Adipose tissue (tissue), 3 donors: ENCODE measurements at regions not wholly inside any gene's neighbourhood (a gene's known extent, or its start where the extent isn't known, plus 50 kb on each side); places are given as distances from the start of the nearest gene placed in this dataset.
"Not testable (repeated sequence)": the region's sequence is repeated elsewhere in the genome, so short reads cannot be mapped to it uniquely, and the experiment has no call there.

Source experiments
- H3K27ac ChIP-seq: one replicate; pipeline ENCODE4 v1.5.1; 2013; ENCODE audit warnings: low read depth, low read length
- WGBS, 3 donors: extraction: QIAGEN DNeasy Blood & Tissue Kit; methylation state at CpG; one replicate each; pipeline ENCODE4 v1.1.7; 2013; 5-methylcytosine and 5-hydroxymethylcytosine counted together
- donor health status: healthy with polysubstance abuse.
- donor health status: Bipolar disorder and iron deficiency.
- donor health status: healthy.

DNA sequence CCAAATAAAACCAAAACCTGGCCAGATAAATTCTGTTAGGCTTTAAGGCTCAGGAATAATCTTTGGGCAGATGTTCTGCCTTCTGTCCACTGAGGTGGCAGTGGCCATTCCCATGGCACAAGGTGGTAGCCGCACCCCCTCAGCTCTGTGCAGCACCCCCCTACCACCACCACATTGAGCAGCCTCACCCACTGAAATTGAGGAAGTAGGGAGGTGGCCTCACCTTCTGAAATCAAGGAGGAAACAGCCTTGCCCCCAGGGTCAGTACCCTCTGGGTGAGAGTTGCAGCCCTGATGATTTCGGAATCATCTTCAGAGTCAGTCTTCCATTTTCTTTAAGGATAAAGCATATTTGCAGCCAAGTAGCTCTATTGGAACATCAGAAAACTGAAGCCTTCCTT is 204.8 kb upstream of the PIK3R1 start:
- no peak overlapping the region for H3K27ac ChIP-seq
- WGBS, 3 donors = 87 to 98% (median 92%) methylated on average over 2 of the region's 2 CpGs

DNA sequence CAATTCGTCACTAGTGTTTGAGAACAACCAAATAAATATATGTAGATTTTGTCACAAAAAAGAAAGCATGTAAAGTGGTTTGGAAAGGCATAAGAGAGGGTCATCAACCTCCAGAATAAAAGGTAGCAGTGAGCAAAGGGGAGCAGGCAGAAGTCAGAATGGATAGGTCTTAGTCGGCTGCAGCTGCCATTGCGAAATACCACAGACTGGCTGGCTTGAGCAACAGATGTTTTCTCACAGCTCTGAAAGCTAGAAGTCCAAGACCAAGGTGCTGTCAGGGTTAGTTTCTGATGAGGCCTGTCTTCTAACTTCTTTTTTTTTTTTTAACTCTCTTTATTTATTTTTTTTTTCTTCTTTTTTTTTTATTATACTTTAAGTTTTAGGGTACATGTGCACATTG is 208.1 kb upstream of the PIK3R1 start:
- 59 to 65% (median 59%) methylated on average over 3 of the region's 3 CpGs for WGBS, 3 donors
- no peak overlapping the region for H3K27ac ChIP-seq

DNA sequence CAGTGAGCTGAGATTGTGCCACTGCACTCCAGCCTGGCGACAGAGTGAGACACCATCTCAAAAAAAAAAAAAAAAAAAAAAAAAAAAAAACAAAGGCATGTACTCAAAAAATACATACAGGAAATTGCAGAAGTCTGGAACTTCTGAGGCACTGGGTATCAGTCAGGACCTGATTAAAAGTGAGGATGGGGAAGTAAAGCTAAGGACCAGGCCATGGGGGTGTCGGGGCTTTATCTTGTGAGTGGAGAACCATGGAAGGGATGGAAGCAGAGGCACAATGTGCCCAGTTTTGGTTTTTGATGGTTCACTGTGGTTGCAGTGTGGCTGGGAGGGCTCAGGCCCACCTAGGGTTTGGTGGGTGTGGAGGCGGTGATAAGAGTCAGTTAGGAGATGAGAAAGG is 212.7 kb upstream of the PIK3R1 start:
- WGBS, 3 donors = 72 to 97% (median 81%) methylated on average over 3 of the region's 3 CpGs
- no peak overlapping the region for H3K27ac ChIP-seq

DNA sequence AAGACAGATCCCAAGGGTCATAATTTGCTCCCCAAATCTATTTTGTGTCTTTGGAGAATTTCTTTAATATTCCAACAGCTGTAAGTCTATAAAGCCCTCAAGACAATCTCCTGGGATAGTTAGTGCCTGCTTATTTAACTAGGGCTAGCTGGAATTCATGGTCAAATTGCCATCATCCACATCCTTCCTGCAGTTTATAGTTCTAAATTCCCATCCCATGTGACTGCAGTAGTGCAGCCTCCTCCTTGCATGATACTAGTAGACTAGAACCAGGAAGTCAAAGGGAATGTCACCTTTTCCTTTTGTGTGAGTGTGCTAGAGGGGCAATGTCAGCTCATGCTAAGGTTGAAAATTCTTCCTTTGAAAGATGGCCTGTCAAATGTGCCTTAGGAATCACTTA is 214.8 kb upstream of the PIK3R1 start:
- no peak overlapping the region for H3K27ac ChIP-seq

DNA sequence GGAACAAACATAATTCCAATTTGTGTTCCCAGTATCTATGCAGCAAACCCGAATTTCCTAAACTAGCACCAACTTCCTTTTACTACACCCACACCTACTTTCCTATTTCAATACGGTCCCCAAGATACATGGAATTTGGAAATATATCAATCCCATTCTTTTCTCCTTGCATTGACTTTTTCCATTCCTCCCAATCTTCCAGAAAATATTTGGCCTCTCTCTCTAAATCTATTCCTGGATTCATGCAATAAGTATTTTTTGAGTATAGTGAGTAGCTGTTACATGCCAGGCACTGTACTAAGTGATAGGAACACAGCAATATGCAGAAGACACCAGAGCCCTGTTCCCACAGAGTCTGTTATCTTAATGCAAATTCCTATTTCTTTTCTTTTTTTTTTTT is 216.2 kb upstream of the PIK3R1 start:
- no peak overlapping the region for H3K27ac ChIP-seq
- 69 to 74% (median 73%) methylated on average over 2 of the region's 2 CpGs for WGBS, 3 donors

DNA sequence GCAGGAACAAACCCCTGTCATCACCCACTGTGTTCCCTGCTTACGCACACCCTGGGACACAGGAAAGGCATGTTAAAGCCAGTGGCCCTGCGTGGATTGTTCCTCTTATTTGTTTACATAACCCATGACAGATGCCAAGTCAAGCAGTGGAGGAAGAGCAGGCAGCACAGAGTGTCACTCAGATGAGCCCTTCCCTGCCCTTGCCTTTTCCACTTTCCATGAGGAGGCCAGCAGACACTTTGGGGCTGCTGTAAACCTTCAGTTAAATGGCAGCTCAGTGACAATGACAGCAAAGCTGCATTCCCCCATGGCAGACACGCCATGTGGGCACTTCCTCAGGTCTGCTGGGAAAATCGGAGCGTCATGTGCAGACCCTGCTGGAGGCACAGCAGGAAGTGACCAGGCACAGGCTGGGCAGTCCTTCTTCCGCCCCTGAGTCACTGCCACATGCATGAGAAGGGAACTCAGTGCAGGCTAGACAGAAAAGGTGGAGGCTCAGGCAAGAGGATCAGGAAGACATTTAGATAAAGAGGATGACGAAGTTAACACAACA is 216.8 kb upstream of the PIK3R1 start:
- 54 to 80% (median 63%) methylated on average over 7 of the region's 7 CpGs for WGBS, 3 donors
- H3K27ac ChIP-seq = no peak overlapping the region

DNA sequence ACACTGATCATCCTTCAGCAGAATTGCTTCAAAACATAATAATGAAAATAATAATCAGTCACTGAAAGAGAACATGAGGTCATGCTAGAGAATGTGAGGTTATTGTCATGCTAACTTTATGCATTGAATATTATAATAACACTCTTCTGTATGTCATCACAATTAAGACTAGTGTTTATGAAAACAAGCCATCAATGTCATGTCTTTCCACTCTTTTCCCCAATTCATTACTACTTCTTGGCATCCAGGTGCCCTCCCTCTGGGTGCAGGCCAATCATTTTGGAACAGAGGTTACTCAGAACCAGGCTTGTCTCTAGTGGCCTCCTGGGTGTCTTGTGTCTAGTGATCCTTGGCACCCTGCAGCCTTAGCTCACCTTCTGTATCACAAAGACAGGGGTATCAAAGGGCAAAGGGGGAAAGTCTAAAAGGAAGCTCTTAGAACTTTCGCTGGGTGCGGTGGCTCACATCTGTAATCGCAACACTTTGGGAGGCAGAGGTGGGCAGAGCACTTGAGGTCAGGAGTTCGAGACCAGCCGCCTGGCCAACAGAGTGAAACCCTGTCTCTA is 217.6 kb upstream of the PIK3R1 start:
- no peak overlapping the region for H3K27ac ChIP-seq
- WGBS, 3 donors = 97 to 99% (median 98%) methylated on average over 3 to 4 of the region's 5 CpGs

DNA sequence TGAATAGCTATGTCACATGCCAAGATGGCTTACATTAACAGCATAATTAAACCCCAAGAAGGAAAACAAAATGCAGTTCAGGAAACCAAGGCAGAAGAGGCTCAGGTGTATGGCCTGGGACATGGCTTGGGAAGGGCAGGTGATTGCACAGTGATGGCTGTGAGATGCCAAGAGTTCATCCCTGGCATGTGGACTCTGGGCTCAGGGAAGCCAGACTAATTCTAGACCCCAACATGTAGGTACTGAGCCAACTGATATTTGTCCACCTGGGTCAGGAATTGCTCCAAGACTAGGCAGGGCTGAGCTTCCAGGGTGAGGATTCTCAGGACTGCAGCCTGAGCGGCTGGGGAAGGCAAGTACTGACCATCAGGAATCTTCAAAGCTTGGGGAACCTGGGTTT is 218.4 kb upstream of the PIK3R1 start:
- 95 to 98% (median 97%) methylated on average over 1 of the region's 1 CpG for WGBS, 3 donors
- no peak overlapping the region for H3K27ac ChIP-seq

DNA sequence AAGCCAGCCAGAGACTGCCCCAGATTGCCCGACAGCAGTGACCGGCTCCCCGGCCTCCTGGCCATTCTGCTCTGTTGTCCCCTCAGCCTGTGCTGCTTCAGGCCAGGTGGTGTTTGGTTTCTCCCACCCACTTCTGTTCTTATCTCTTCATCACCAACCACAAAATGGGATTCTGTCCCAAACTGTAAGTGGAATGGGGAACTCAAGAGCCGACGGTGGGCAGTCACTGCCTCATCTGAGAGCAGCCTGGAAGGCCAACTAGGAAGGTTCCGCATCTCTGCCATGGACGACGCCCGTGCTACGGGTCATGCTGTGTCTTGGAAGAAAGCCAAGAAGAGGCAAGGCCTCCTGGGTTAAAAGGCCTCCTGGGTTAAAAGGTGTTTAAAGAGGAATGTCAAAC is 219.0 kb upstream of the PIK3R1 start:
- 84 to 87% (median 86%) methylated on average over 10 of the region's 10 CpGs for WGBS, 3 donors
- H3K27ac ChIP-seq = no peak overlapping the region

DNA sequence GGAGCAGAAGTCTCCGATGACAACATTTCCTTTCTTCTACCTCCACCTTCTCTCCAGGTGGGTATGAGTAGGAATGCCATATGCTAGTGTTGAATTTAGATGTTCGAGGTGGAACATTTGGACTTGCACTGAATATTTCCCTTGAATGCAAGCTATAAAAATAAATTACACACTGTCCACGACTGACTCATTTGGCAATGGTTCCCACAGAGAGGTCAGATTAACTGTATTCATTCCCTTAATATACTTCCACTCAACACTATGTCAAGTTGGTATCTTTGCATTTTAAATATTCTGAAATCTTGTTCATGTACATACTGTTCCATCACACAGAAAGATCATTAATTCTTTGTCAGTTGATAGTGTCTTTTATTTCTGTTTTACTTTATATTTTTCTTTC is 222.6 kb upstream of the PIK3R1 start:
- H3K27ac ChIP-seq = no peak overlapping the region
- WGBS, 3 donors = 47 to 59% (median 51%) methylated on average over 3 of the region's 3 CpGs

DNA sequence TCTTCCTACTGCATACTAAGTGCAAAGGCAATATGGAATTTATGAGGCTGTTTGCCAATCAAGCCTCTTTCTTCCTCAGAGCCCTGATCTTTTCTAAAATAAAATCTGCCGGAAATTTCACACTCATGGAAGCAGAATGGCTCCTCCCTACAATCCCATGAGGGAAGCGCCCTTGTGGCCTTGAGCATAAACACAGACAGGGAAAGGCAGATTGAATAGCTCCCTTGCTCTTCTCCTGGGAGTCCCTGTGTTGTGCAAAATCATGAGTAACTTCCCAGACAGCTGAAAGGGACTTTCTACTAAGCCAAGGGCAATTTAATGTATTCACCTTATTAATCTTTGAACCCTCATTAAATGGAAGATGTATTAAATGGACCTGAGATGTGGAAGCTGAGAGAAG is 226.1 kb upstream of the PIK3R1 start:
- no peak overlapping the region for H3K27ac ChIP-seq
- 66 to 73% (median 73%) methylated on average over 2 of the region's 2 CpGs for WGBS, 3 donors

DNA sequence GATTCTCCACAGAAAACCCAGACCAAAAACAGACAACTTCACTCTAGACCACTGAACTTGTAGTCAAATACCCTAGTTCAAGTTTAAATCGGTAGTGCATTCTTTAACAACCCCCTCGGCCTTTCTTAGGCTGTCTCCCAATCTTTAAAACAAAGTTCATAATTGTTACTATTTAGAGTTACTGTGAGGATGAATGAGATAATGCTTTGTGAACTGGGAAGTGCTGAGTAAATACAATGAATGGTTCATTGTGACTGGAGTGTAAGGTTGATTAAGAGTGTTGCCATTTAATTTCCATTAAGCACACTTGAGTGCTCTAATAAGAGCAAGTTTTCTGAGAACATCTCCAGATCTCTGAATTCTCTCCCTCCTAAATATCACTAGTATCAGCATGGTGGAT is 228.8 kb upstream of the PIK3R1 start:
- 47 to 79% (median 70%) methylated on average over 2 of the region's 2 CpGs for WGBS, 3 donors
- H3K27ac ChIP-seq = no peak overlapping the region

DNA sequence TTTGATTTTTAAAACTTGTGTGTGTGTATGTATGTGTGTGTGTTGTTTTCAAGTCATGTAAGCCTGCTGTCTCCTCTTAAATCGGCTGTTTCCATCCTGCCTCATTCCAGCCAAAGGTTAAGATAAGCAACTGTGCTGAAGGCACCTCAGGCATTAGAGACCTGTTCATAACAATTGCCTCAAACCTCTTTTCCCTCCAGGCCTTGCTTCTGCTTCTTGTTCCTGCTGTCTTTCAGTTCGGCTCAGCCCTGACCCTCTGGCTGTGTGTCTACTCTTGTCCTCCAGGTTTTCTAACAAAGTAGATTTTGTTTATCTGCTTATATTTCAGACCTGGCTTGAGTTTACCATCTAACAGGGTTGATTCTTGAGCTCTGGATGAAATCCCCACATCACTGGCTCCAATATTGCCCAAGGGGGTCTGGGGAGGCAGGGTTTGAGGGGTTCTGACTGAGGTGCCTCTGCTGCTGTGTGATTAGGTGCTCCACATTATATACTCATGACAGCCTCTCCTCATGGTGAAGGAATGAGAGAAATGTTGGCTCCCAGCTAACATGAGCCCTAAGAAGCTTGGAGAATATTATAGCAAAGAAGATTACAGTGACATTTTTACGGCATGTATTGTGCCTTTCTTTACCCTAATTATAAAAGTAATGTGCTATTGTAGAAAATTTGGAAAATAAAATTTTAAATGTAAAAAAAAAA is 229.7 kb upstream of the PIK3R1 start:
- H3K27ac ChIP-seq = no peak overlapping the region
- WGBS, 3 donors = 84 to 85% (median 84%) methylated on average over 3 of the region's 3 CpGs

DNA sequence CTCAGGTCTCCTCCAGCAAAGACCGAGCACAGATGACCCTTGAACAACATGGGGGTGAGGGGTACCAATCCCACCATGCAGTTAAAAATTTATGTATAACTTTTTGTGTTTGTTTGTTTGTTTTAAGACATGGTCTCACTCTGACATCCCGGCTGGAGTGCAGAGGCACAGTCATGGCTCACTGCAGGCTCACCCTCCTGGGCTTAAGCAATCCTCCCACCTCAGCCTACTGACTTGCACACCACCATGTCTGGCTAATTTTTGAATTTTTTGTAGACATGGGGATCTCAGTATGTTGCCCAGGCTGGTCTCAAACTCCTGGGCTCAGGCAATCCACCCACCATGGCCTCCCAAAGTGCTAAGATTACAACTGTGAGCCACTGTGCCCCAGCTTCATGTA is 231.0 kb upstream of the PIK3R1 start:
- H3K27ac ChIP-seq = no peak overlapping the region
- WGBS, 3 donors = 89 to 98% (median 96%) methylated on average over 2 of the region's 2 CpGs

DNA sequence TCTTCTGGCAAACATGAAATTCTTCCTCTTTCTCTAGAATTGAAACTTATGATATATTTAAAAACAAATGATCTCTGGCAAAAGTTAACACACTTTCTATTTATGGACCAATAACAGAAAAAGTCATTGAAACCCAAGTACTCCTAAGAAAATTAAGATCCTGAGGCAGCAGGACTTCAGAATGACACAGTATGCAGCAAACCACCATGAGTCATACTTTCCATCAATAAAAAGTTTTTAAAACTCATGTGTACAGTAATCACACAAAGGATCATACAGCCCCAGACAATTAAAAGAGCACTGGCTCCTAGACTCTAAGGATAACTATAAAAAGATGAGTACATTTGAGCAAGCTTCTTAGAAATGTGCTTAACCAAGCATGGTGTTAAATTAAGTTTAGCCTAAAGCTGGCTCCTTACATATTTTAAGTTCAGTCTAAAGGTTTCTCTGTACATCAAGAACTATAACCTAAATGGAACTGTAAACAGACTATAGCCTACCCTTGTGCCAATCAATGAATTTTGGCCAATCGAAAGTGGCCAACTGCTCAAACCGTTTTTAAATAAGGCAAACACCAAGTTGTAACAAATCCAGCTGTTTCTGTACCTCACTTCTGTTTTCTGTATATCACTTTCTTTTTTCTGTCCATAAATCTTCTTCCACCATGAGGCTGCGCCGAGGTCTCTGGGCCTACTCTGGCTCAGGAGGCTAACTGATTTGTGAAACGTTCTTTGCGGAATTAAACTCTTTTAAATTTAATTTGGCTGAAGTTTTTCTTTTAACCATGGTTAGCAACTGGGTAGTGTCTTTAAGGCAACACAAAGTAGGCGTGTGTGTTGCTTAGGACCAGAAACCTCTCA is 232.1 kb upstream of the PIK3R1 start:
- H3K27ac ChIP-seq = no peak overlapping the region
- 75 to 90% (median 82%) methylated on average over 7 of the region's 7 CpGs for WGBS, 3 donors

DNA sequence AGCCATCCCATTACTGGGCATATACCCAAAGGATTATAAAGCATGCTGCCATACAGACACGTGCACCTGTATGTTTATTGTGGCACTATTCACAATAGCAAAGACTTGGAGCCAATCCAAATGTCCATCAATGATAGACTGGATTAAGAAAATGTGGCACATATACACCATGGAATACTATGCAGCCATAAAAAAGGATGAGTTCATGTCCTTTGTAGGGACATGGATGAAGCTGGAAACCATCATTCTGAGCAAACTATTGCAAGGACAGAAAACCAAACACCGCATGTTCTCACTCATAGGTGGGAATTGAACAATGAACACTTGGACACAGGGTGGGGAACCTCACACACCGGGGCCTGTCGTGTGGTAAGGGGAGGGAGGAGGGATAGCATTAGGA is 233.4 kb upstream of the PIK3R1 start:
- not testable (repeated sequence) for H3K27ac ChIP-seq
- WGBS, 3 donors = 85 to 97% (median 96%) methylated on average over 4 of the region's 4 CpGs

DNA sequence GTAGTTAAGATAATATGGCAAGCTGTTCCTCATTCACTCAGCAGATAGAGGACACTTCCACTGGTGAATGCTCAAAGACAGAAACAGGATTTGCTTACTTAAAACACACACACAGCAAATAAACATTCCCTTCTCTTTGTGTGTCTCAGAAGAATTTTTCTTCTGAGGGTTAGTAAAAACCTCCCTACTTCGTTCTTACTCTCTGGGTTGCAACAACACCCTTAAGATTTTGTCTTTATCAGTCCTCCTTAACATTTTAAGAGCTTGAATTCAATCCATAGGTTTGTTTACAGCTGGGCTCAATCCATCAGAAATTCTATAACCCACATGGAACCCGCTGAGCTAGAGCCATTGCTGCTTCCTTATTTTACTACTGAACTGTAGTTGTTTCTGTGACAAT is 237.4 kb upstream of the PIK3R1 start:
- H3K27ac ChIP-seq = no peak overlapping the region
- 68 to 79% (median 69%) methylated on average over 2 of the region's 2 CpGs for WGBS, 3 donors

DNA sequence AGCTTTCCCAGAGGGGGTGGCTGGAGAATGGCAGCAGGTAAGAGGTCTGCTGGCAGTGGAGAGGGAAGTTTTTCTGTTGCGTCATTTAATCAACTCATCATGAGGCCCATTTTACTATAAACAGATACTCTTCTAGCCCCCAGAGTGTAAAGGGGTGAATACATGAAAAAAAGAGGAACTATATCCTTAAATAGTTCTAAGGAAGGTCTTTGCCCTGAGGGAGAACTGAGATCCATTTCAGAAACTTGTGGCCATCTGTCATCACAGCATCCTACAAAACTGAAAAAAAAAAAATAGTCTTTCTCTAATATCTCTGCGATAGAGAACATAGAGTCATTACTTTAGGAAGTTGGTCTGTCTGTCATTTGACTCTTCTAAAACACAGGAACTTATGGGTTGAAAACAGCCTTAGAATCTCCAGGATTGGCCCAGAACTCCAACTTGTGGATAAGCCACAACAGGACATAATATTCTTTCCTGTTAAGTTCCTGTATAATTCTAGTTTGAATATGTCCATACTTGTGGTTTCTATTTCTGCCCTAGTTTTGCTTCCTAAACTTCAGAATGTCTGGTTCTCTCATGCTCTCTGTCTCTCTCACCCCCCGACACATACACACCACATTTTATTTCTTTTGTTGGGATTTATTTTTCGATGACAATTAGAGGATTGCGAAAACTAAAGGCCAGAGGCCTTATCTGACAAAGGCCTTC is 238.5 kb upstream of the PIK3R1 start:
- 61 to 89% (median 65%) methylated on average over 5 of the region's 5 CpGs for WGBS, 3 donors
- H3K27ac ChIP-seq = no peak overlapping the region

DNA sequence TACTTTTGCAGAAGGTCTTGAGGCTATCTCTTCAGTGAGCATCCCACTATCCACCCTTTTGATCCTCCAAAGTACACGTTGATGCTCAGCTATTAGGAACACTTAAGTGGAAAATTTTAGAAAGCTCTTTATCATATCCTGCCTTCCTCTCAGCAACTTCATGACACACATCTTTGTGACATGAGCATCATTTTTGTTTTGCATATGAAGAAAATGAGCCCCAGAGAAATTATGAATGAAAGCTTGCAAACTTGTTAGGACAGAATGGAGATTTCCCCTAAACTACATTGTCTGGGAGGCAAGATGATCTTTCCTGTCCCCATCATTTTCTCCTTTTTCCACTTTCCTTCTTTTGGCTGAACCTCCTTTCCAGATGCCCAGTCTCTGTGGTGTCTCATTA is 239.4 kb upstream of the PIK3R1 start:
- WGBS, 3 donors = 63 to 91% (median 78%) methylated on average over 1 of the region's 1 CpG
- H3K27ac ChIP-seq = no peak overlapping the region
